GM18868 (cell line): ENCODE measurements at regions not wholly inside any gene's neighbourhood (a gene's known extent, or its start where the extent isn't known, plus 50 kb on each side); places are given as distances from the start of the nearest gene placed in this dataset.

ENCODE experiments used
- ATAC-seq: cut with Tn5 transposase; IDR thresholded peaks from one replicate; pipeline ENCODE4 v1.9.1; 2021; ENCODE audit warnings: mild to moderate bottlenecking, moderate library complexity; ENCODE audit not compliant: unreplicated experiment

- ATAC-seq = no peak
Observed at GRCh38 chr18:40235836-40236235, 1719.2 kb upstream of the PIK3C3 start.

- no peak for ATAC-seq
Observed at GRCh38 chr18:40235323-40235722, 1719.7 kb upstream of the PIK3C3 start.

- no peak for ATAC-seq
Observed at GRCh38 chr18:40233931-40234616, 1721.0 kb upstream of the PIK3C3 start.

GRCh38 chr18:40222776-40223175 lies 1732.3 kb upstream of the PIK3C3 start:
- no peak for ATAC-seq

- ATAC-seq = no peak
Observed at GRCh38 chr18:40216856-40217255, 1738.2 kb upstream of the PIK3C3 start.

- ATAC-seq = no peak
Observed at GRCh38 chr18:40215979-40216378, 1739.1 kb upstream of the PIK3C3 start.

- no peak for ATAC-seq
Observed at GRCh38 chr18:40210696-40211095, 1744.3 kb upstream of the PIK3C3 start.

GRCh38 chr18:40208958-40209357 lies 1746.1 kb upstream of the PIK3C3 start:
- no peak for ATAC-seq

- no peak for ATAC-seq
Observed at GRCh38 chr18:40197711-40198110, 1757.3 kb upstream of the PIK3C3 start.

- no peak for ATAC-seq
Observed at GRCh38 chr18:40186677-40187076, 1768.4 kb upstream of the PIK3C3 start.

GRCh38 chr18:40179729-40180461 lies 1775.1 kb upstream of the PIK3C3 start:
- ATAC-seq = no peak

- ATAC-seq = no peak
Observed at GRCh38 chr18:40168026-40168425, 1787.0 kb upstream of the PIK3C3 start.

GRCh38 chr18:40163254-40163653 lies 1791.8 kb upstream of the PIK3C3 start:
- ATAC-seq = no peak

- no peak for ATAC-seq
Observed at GRCh38 chr18:40160361-40160760, 1794.7 kb upstream of the PIK3C3 start.

- ATAC-seq = peak; percentile 78
Observed at GRCh38 chr18:40159141-40160017, 1795.7 kb upstream of the PIK3C3 start.

GRCh38 chr18:40157120-40157519 lies 1797.9 kb upstream of the PIK3C3 start:
- no peak for ATAC-seq

- ATAC-seq = no peak
Observed at GRCh38 chr18:40152859-40153258, 1802.2 kb upstream of the PIK3C3 start.

GRCh38 chr18:40148960-40149359 lies 1806.1 kb upstream of the PIK3C3 start:
- no peak for ATAC-seq

GRCh38 chr18:40133253-40133652 lies 1821.8 kb upstream of the PIK3C3 start:
- no peak for ATAC-seq

GRCh38 chr18:40132438-40132837 lies 1822.6 kb upstream of the PIK3C3 start:
- peak; percentile 77 for ATAC-seq

- peak; percentile 92 for ATAC-seq
Observed at GRCh38 chr18:40124107-40124506, 1830.9 kb upstream of the PIK3C3 start.
